ENCODE measurements at regions not wholly inside any gene's neighbourhood (a gene's known extent, or its start where the extent isn't known, plus 50 kb on each side); places are given as distances from the start of the nearest gene placed in this dataset.

GRCh38 chr13:44692173-44692713 lies 116.1 kb upstream of the TSC22D1 start:
- intact Hi-C loops (cut with DNase I; ENCODE audit: low total_unique reads) = no loop called here

GRCh38 chr13:44690376-44690775 lies 114.2 kb upstream of the TSC22D1 start:
- no peak for DNase-seq
- no peak overlapping the region for H3K27ac ChIP-seq
- no peaks in the 10 kb centered on the region for H3K4me1 ChIP-seq
- 89% methylated on average over 5 of the region's 5 CpGs; no CpG with 5 or more reads in 1 of the 2 donors for WGBS, 2 donors (ENCODE audit: low coverage in 1 of 2)
- intact Hi-C loops (cut with DNase I; ENCODE audit: low total_unique reads) = no loop called here
- TF ChIP-seq POLR2A (IDR thresholded peaks at IDR 0.05) (no peak), CTCF (IDR thresholded peaks at IDR 0.05) (no peak), POLR2AphosphoS5 (IDR thresholded peaks at IDR 0.05) (no peak), EP300 (IDR thresholded peaks at IDR 0.05; ENCODE audit: low read depth) (no peak)
- H3K4me3 ChIP-seq = no peak overlapping the region
- no peaks in the 10 kb centered on the region for H3K27me3 ChIP-seq
- in situ Hi-C loops (cut with MboI; ENCODE audit: low pct_ligation_motif_present in 1 of 4, low pct_unique_long_range_greater_than_20kb in 1 of 4, low sequenced_read_pairs in 3 of 4) = no loop called here
- H3K36me3 ChIP-seq = no peaks in the 10 kb centered on the region
- H3K9me3 ChIP-seq = no peaks in the 10 kb centered on the region

More at GRCh38 chr13:44692173-44692713, 116.1 kb upstream of the TSC22D1 start:
- Histone ChIP-seq H3K9me3 (no peaks in the 10 kb centered on the region), H3K4me3 (no peak overlapping the region), H3K27me3 (no peaks in the 10 kb centered on the region), H3K4me1 (no peaks in the 10 kb centered on the region), H3K36me3 (no peaks in the 10 kb centered on the region), H3K27ac (no peak overlapping the region)
- no peak for DNase-seq
- in situ Hi-C loops (cut with MboI; ENCODE audit: low pct_ligation_motif_present in 1 of 4, low pct_unique_long_range_greater_than_20kb in 1 of 4, low sequenced_read_pairs in 3 of 4) = no loop called here
- WGBS, 2 donors (ENCODE audit: low coverage in 1 of 2) = 75 to 86% methylated on average over 2 of the region's 2 CpGs
- TF ChIP-seq CTCF (IDR thresholded peaks at IDR 0.05) (no peak), EP300 (IDR thresholded peaks at IDR 0.05; ENCODE audit: low read depth) (no peak), POLR2AphosphoS5 (IDR thresholded peaks at IDR 0.05) (no peak), POLR2A (IDR thresholded peaks at IDR 0.05) (no peak)

- in situ Hi-C loops (cut with MboI; ENCODE audit: low pct_ligation_motif_present in 1 of 4, low pct_unique_long_range_greater_than_20kb in 1 of 4, low sequenced_read_pairs in 3 of 4) (no loop called here), intact Hi-C loops (cut with DNase I; ENCODE audit: low total_unique reads) (no loop called here)
Measured at GRCh38 chr13:44688652-44689051, 112.5 kb upstream of the TSC22D1 start.

GRCh38 chr13:44686531-44686934 lies 110.4 kb upstream of the TSC22D1 start:
- TF ChIP-seq POLR2A (IDR thresholded peaks at IDR 0.05) (no peak), EP300 (IDR thresholded peaks at IDR 0.05; ENCODE audit: low read depth) (no peak), CTCF (IDR thresholded peaks at IDR 0.05) (no peak), POLR2AphosphoS5 (IDR thresholded peaks at IDR 0.05) (no peak)
- in situ Hi-C loops (cut with MboI; ENCODE audit: low pct_ligation_motif_present in 1 of 4, low pct_unique_long_range_greater_than_20kb in 1 of 4, low sequenced_read_pairs in 3 of 4) = no loop called here
- no peaks in the 10 kb centered on the region for H3K36me3 ChIP-seq
- H3K9me3 ChIP-seq = no peaks in the 10 kb centered on the region
- intact Hi-C loops (cut with DNase I; ENCODE audit: low total_unique reads) = no loop called here
- H3K27ac ChIP-seq = no peak overlapping the region
- no peak overlapping the region for H3K4me3 ChIP-seq
- no peaks in the 10 kb centered on the region for H3K27me3 ChIP-seq
- H3K4me1 ChIP-seq = no peaks in the 10 kb centered on the region
- WGBS, 2 donors (ENCODE audit: low coverage in 1 of 2) = 91 to 95% methylated on average over 4 of the region's 4 CpGs
- no peak for DNase-seq

More at GRCh38 chr13:44688652-44689051, 112.5 kb upstream of the TSC22D1 start:
- no peak overlapping the region for H3K4me3 ChIP-seq
- no peaks in the 10 kb centered on the region for H3K27me3 ChIP-seq
- H3K9me3 ChIP-seq = no peaks in the 10 kb centered on the region
- no peak for TF ChIP-seq POLR2AphosphoS5 (IDR thresholded peaks at IDR 0.05)
- no peak for TF ChIP-seq POLR2A (IDR thresholded peaks at IDR 0.05)
- TF ChIP-seq CTCF (IDR thresholded peaks at IDR 0.05) = no peak
- TF ChIP-seq EP300 (IDR thresholded peaks at IDR 0.05; ENCODE audit: low read depth) = no peak
- H3K4me1 ChIP-seq = no peaks in the 10 kb centered on the region
- DNase-seq = no peak
- no peak overlapping the region for H3K27ac ChIP-seq
- H3K36me3 ChIP-seq = no peaks in the 10 kb centered on the region
